GM19372 (cell line): ENCODE measurements at regions not wholly inside any gene's neighbourhood (a gene's known extent, or its start where the extent isn't known, plus 50 kb on each side); places are given as distances from the start of the nearest gene placed in this dataset.

Source experiments
- ATAC-seq: cut with Tn5 transposase; IDR thresholded peaks from one replicate; pipeline ENCODE4 v1.9.1; 2021; ENCODE audit warnings: mild to moderate bottlenecking, low read depth, moderate library complexity; ENCODE audit not compliant: unreplicated experiment

- no peak for ATAC-seq
These were observed 214.5 kb downstream of the BARX2 start for GRCh38 chr11:129590030-129590752.

- no peak for ATAC-seq
These were observed 215.3 kb downstream of the BARX2 start for GRCh38 chr11:129590753-129591475.

GRCh38 chr11:129591527-129591926 lies 215.9 kb downstream of the BARX2 start:
- ATAC-seq = no peak

GRCh38 chr11:129592191-129592590 lies 216.5 kb downstream of the BARX2 start:
- ATAC-seq = no peak

GRCh38 chr11:129593098-129593497 lies 217.4 kb downstream of the BARX2 start:
- no peak for ATAC-seq

GRCh38 chr11:129595038-129595962 lies 219.7 kb downstream of the BARX2 start:
- ATAC-seq = no peak

- no peak for ATAC-seq
These were observed 219.3 kb upstream of the TMEM45B start for GRCh38 chr11:129596351-129596750.

- ATAC-seq = no peak
These were observed 217.3 kb upstream of the TMEM45B start for GRCh38 chr11:129598378-129598777.

GRCh38 chr11:129605815-129606214 lies 209.8 kb upstream of the TMEM45B start:
- ATAC-seq = no peak

- ATAC-seq = no peak
These were observed 206.9 kb upstream of the TMEM45B start for GRCh38 chr11:129608711-129609110.

- ATAC-seq = no peak
These were observed 205.5 kb upstream of the TMEM45B start for GRCh38 chr11:129610125-129610524.

- no peak for ATAC-seq
These were observed 205.1 kb upstream of the TMEM45B start for GRCh38 chr11:129610545-129610944.

GRCh38 chr11:129611661-129612446 lies 203.8 kb upstream of the TMEM45B start:
- ATAC-seq = no peak

- no peak for ATAC-seq
These were observed 203.1 kb upstream of the TMEM45B start for GRCh38 chr11:129612447-129612961.

- no peak for ATAC-seq
These were observed 202.6 kb upstream of the TMEM45B start for GRCh38 chr11:129613071-129613470.

GRCh38 chr11:129614256-129614944 lies 201.2 kb upstream of the TMEM45B start:
- no peak for ATAC-seq

- no peak for ATAC-seq
These were observed 197.5 kb upstream of the TMEM45B start for GRCh38 chr11:129618046-129618569.

- no peak for ATAC-seq
These were observed 195.2 kb upstream of the TMEM45B start for GRCh38 chr11:129620237-129621104.
